Adrenal gland (tissue), 9 donors: ENCODE measurements at regions not wholly inside any gene's neighbourhood (a gene's known extent, or its start where the extent isn't known, plus 50 kb on each side); places are given as distances from the start of the nearest gene placed in this dataset.

Experiments used
- DNase-seq, 7 donors: peaks; one replicate each; pipeline ENCODE4 v3.0.0-alpha.2; 2019 to 2020
- H3K27ac ChIP-seq, 5 donors: fragments of 200-600 bp; sonication (generic) in 4 of 5; 1 replicate in 3 of 5; 2 replicates in 2 of 5; pipeline versions ENCODE4 v1.5.1 to v1.8.0; 2016 to 2020; ENCODE audit warnings: mild to moderate bottlenecking in 1 of 5
- H3K27me3 ChIP-seq: fragments of 200-600 bp; 2 replicates; pipeline ENCODE4 v1.8.0; 2021
- H3K36me3 ChIP-seq, 2 donors: fragments of 200-600 bp; replicated peaks in 1 of 2; 1 replicate in 1 of 2; 2 replicates in 1 of 2; pipeline versions ENCODE4 v1.5.1 to v1.8.0; 2018 to 2022
- H3K4me1 ChIP-seq, 2 donors: fragments of 200-600 bp; replicated peaks in 1 of 2; 1 replicate in 1 of 2; 2 replicates in 1 of 2; pipeline versions ENCODE4 v1.5.1 to v1.8.0; 2018 to 2021
- H3K4me3 ChIP-seq, 4 donors: fragments of 200-600 bp; sonication (generic) in 3 of 4; one replicate each; pipeline ENCODE4 v1.5.1; 2016 to 2018
- H3K9me3 ChIP-seq, 3 donors: fragments of 200-600 bp; sonication (generic) in 1 of 3; replicated peaks in 1 of 3; 1 replicate in 2 of 3; 2 replicates in 1 of 3; pipeline versions ENCODE4 v1.5.1 to v1.8.0; 2016 to 2021
- POLR2A ChIP-seq, 2 donors: fragments of 450-650 bp; IDR thresholded peaks; one replicate each; pipeline ENCODE4 v1.6.1; 2017; ENCODE audit warnings: antibody characterized with exemption in 2 of 2, mild to moderate bottlenecking in 2 of 2, moderate library complexity in 1 of 2
- WGBS, 4 donors: extraction: QIAGEN DNeasy Blood & Tissue Kit in 2 of 4; methylation state at CpG; one replicate each; pipeline versions ENCODE4 v1.1.5 to v1.1.7; 2013 to 2017; 5-methylcytosine and 5-hydroxymethylcytosine counted together
- intact Hi-C, 2 donors: fragments of 100-400 bp; cut with DNase I; formaldehyde crosslinking; loops; one replicate each; pipeline versions ENCODE4 v1.14.1 to v1.15.0; 2022 to 2023
- TF ChIP-seq, protein P1 (sequence below), 6 experiments: fragments of 450-650 bp in 4 of 6; fragments of 200-600 bp in 2 of 6; sonication (generic) in 1 of 6; IDR thresholded peaks; 1 replicate in 5 of 6; 2 replicates in 1 of 6; pipeline versions ENCODE4 v1.5.1 to v1.8.0; 2016 to 2021; ENCODE audit warnings: antibody characterized with exemption in 6 of 6, mild to moderate bottlenecking in 2 of 6, moderate library complexity in 1 of 6
- donor health status: healthy with polysubstance abuse.
- donor health status: Bipolar disorder and iron deficiency.
- donor health status: DM: yes; HTN: yes; CAD: no.
- donor health status: DM: no; HTN: no; CAD: no.
- donor health status: DM: no; HTN: no; CAD: no.

DNA sequence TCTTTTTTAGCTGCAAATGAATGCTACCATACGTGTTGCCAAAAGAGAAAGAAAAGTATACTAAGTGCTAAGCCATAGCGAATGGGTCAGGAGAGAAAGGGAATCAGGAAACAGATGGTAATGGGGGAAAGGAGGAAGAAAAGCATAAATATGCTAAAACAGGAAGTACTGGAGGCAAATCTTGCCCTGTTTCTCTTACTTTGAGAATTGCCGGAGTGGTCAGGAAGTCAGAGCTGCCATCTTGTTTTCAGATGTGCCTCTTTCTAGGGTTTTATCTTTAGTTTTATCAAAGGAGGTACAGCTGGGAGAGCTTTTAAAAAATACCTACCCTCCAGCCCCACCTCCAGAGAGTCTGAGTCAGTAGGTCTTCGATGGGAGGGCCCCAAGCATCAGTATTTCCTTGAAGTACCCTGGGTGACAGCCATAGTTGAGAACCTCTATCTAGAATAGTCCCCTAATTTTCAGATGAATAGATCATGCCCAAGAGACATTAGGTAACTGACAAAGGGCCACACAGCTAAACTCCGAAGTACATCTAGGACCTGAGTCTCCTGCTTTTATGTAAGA is 193.3 kb downstream of the CLIC5 start:
- WGBS, 4 donors, result 57 to 75% (median 69%) methylated on average over 5 of the region's 5 CpGs
- TF ChIP-seq POLR2A (IDR thresholded peaks at IDR 0.05), result no peak
- TF ChIP-seq, protein P1, sequence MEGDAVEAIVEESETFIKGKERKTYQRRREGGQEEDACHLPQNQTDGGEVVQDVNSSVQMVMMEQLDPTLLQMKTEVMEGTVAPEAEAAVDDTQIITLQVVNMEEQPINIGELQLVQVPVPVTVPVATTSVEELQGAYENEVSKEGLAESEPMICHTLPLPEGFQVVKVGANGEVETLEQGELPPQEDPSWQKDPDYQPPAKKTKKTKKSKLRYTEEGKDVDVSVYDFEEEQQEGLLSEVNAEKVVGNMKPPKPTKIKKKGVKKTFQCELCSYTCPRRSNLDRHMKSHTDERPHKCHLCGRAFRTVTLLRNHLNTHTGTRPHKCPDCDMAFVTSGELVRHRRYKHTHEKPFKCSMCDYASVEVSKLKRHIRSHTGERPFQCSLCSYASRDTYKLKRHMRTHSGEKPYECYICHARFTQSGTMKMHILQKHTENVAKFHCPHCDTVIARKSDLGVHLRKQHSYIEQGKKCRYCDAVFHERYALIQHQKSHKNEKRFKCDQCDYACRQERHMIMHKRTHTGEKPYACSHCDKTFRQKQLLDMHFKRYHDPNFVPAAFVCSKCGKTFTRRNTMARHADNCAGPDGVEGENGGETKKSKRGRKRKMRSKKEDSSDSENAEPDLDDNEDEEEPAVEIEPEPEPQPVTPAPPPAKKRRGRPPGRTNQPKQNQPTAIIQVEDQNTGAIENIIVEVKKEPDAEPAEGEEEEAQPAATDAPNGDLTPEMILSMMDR (IDR thresholded peaks at IDR 0.05), result no peak
- no peaks in the 10 kb centered on the region for H3K27me3 ChIP-seq
- H3K4me3 ChIP-seq, result no peak overlapping the region
- no peak overlapping the region for H3K27ac ChIP-seq
- no peaks in the 10 kb centered on the region for H3K9me3 ChIP-seq
- no peaks in the 10 kb centered on the region for H3K4me1 ChIP-seq
- no peak for DNase-seq
- H3K36me3 ChIP-seq, result no peaks in the 10 kb centered on the region
- intact Hi-C loops, result no loop called here

DNA sequence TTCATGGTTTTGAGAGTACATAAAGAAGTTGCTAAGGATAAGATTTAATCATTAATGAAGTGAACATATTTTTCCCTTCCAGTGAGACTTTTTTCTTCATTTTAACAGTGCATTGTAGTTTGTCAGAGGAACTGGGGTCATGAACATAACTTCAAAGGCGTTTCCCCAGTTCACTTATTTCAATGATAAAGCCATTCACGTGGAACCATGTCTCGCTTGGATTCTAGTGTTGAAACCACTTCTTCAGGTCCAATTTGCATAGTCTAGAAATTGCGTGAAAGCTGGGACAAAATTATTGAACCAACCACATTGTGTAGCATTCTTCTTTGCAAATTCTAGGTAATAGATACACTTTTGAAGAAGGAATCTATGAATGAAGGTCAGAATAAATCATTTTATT is 197.0 kb downstream of the CLIC5 start:
- TF ChIP-seq, protein P1 (IDR thresholded peaks at IDR 0.05), result no peak
- no peak for TF ChIP-seq POLR2A (IDR thresholded peaks at IDR 0.05)
- WGBS, 4 donors, result 86 to 90% (median 89%) methylated on average over 4 of the region's 4 CpGs
- no peak overlapping the region for H3K27ac ChIP-seq
- intact Hi-C loops, result no loop called here
- no peak overlapping the region for H3K4me3 ChIP-seq
- no peaks in the 10 kb centered on the region for H3K9me3 ChIP-seq
- H3K27me3 ChIP-seq, result no peaks in the 10 kb centered on the region
- DNase-seq, result no peak
- no peaks in the 10 kb centered on the region for H3K4me1 ChIP-seq
- H3K36me3 ChIP-seq, result no peaks in the 10 kb centered on the region

DNA sequence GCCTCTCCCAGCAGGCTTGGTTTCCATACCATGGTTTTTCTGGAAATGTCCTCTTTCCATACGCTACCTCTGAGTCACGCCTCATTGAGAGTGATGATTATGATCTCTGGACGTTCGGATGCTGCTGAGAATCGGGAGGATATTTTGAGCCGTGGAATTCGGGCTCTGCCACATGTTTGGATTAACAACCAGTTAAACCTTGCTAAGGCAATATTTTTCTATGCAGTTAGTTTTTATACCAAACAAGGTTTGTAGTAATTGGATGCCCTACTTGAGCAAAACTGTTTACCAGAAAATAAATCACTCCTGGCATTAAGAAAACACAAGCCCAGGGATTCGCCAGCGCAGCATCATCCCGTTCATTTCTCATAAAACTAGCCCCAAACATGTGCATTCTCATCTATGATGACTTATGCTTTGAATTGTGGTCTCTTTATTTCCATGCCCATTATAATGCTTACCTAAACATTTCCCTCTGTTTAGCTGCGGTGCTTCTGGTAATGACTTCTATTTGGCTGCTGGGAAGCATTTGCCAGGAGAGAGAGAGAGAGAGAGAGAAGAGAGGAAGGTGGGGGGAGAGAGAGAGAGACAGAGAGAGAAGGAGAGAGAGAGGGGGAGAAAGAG is 198.9 kb downstream of the CLIC5 start:
- WGBS, 4 donors, result 52 to 76% (median 70%) methylated on average over 10 to 11 of the region's 11 CpGs
- Histone ChIP-seq H3K27ac (no peak overlapping the region), H3K9me3 (no peaks in the 10 kb centered on the region), H3K27me3 (peaks cover 9% of the 10 kb centered on the region), H3K4me1 (no peaks in the 10 kb centered on the region), H3K36me3 (no peaks in the 10 kb centered on the region), H3K4me3 (no peak overlapping the region)
- intact Hi-C loops, result no loop called here
- TF ChIP-seq POLR2A (IDR thresholded peaks at IDR 0.05), result no peak
- TF ChIP-seq, protein P1 (IDR thresholded peaks at IDR 0.05), result no peak
- DNase-seq, result no peak

DNA sequence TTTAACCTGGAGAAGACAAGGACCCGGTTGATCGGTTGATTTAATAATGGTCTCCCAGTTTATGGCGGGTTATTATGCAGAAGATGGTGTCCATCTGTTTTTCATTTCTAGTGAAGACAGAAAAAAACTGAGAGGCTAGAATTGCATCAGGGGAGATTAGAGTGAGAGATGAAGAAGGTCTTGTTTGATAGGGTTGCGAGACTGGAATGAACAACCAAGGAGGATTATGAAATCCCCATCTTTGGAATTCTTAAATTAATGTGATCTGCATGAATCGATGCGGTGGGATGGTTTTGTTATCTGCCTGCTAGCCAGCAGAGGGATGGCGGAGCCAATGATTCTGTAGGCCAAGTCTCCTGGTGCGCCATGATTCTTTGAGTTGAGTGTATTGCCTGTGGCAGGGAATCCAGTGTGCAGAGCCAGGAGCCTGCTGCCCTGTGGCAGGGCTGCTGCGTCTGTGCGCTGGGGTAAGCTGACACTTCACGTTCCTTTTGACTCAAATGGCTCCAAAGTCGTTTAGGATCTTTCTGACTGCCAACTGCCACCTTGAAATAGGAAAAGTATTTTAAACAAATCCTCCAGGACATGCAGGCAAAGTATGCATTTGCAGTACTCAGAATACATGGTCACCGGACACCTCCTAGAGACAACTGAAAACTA is 200.1 kb downstream of the CLIC5 start:
- no peak overlapping the region for H3K4me3 ChIP-seq
- no peaks in the 10 kb centered on the region for H3K36me3 ChIP-seq
- no peak for TF ChIP-seq POLR2A (IDR thresholded peaks at IDR 0.05)
- TF ChIP-seq, protein P1 (IDR thresholded peaks at IDR 0.05), result no peak
- intact Hi-C loops, result no loop called here
- 85 to 91% (median 87%) methylated on average over 12 to 13 of the region's 13 CpGs for WGBS, 4 donors
- no peak overlapping the region for H3K27ac ChIP-seq
- peaks cover 9% of the 10 kb centered on the region for H3K27me3 ChIP-seq
- DNase-seq, result no peak
- no peaks in the 10 kb centered on the region for H3K4me1 ChIP-seq
- no peaks in the 10 kb centered on the region for H3K9me3 ChIP-seq
